Lung (tissue), 11 donors: ENCODE measurements at regions not wholly inside any gene's neighbourhood (a gene's known extent, or its start where the extent isn't known, plus 50 kb on each side); places are given as distances from the start of the nearest gene placed in this dataset.
"Not testable (repeated sequence)": the region's sequence is repeated elsewhere in the genome, so short reads cannot be mapped to it uniquely, and the experiment has no call there.

Source experiments
- ATAC-seq: fragments of 200-7000 bp; cut with Tn5 transposase; one replicate; pipeline ENCODE4 v1.9.1; 2020; ENCODE audit warnings: moderate number of reproducible peaks; ENCODE audit not compliant: insufficient read depth, low FRiP score
- DNase-seq, 3 donors: peaks; one replicate each; pipeline ENCODE4 v3.0.0-alpha.2; 2013 to 2017
- H3K27ac ChIP-seq, 2 donors: one replicate each; pipeline ENCODE4 v1.5.1; 2013; ENCODE audit warnings: mild to moderate bottlenecking in 2 of 2, moderate library complexity in 2 of 2, control low read depth in 1 of 2, inconsistent platforms in 1 of 2, low read depth in 1 of 2, low read length in 1 of 2
- H3K27me3 ChIP-seq, 3 donors: one replicate each; pipeline ENCODE4 v1.5.1; 2013; ENCODE audit warnings: low read length in 2 of 3; ENCODE audit not compliant: control insufficient read depth in 3 of 3, insufficient read depth in 3 of 3
- H3K36me3 ChIP-seq, 4 donors: one replicate each; pipeline ENCODE4 v1.5.1; 2013; ENCODE audit warnings: low read length in 4 of 4, mild to moderate bottlenecking in 1 of 4, moderate library complexity in 1 of 4; ENCODE audit not compliant: control insufficient read depth in 4 of 4, insufficient read depth in 4 of 4
- H3K4me1 ChIP-seq, 5 donors: one replicate each; pipeline ENCODE4 v1.5.1; 2013; ENCODE audit warnings: low read length in 5 of 5, mild to moderate bottlenecking in 2 of 5, moderate library complexity in 1 of 5; ENCODE audit not compliant: control insufficient read depth in 5 of 5, insufficient read depth in 5 of 5
- H3K4me3 ChIP-seq: one replicate; pipeline ENCODE4 v1.5.1; 2013; ENCODE audit warnings: mild to moderate bottlenecking, control low read depth, moderate library complexity
- H3K9ac ChIP-seq, 2 donors: one replicate each; pipeline ENCODE4 v1.5.1; 2013; ENCODE audit warnings: low read length in 2 of 2, control low read depth in 1 of 2; ENCODE audit not compliant: insufficient read depth in 1 of 2
- H3K9me3 ChIP-seq, 4 donors: one replicate each; pipeline ENCODE4 v1.5.1; 2013; ENCODE audit warnings: low read length in 3 of 4, mild to moderate bottlenecking in 1 of 4, moderate library complexity in 1 of 4; ENCODE audit not compliant: control insufficient read depth in 4 of 4, insufficient read depth in 3 of 4
- CTCF ChIP-seq: IDR thresholded peaks from 2 replicates; pipeline ENCODE4 v1.5.1; 2012; ENCODE audit warnings: mild to moderate bottlenecking; ENCODE audit errors: control extremely low read depth, extremely low read depth
- WGBS, 2 donors: extraction: QIAGEN DNeasy Blood & Tissue Kit; methylation state at CpG; one replicate each; pipeline ENCODE4 v1.1.7; 2013; 5-methylcytosine and 5-hydroxymethylcytosine counted together
- donor health status: control.
- donor health status: control.
- donor health status: Bipolar disorder and iron deficiency.
- donor health status: healthy.
- donor health status: DM: yes; HTN: yes; CAD: no.

GRCh38 chr4:13733817-13734216 lies 106.3 kb upstream of the BOD1L1 start:
- WGBS, 2 donors = 42 to 45% methylated on average over 1 of the region's 1 CpG
- H3K4me1 ChIP-seq = no peaks in the 10 kb centered on the region
- no peak overlapping the region for H3K4me3 ChIP-seq
- no peaks in the 10 kb centered on the region for H3K27me3 ChIP-seq
- ATAC-seq (no peak), DNase-seq (peak in 2 of 3 donors; percentile 3 to 8)
- no peaks in the 10 kb centered on the region for H3K9me3 ChIP-seq
- no peak for TF ChIP-seq CTCF
- H3K27ac ChIP-seq = no peak overlapping the region
- no peak overlapping the region for H3K9ac ChIP-seq
- H3K36me3 ChIP-seq = no peaks in the 10 kb centered on the region

- ATAC-seq (no peak), DNase-seq (no peak)
- no peaks in the 10 kb centered on the region for H3K36me3 ChIP-seq
- no peak for TF ChIP-seq CTCF
- H3K27ac ChIP-seq = no peak overlapping the region
- no peak overlapping the region for H3K9ac ChIP-seq
- no peaks in the 10 kb centered on the region for H3K27me3 ChIP-seq
- H3K4me1 ChIP-seq = no peaks in the 10 kb centered on the region
- H3K9me3 ChIP-seq = no peaks in the 10 kb centered on the region
- WGBS, 2 donors = 89 to 90% methylated on average over 2 of the region's 2 CpGs
- no peak overlapping the region for H3K4me3 ChIP-seq
Observed at GRCh38 chr4:13750594-13750993, 123.1 kb upstream of the BOD1L1 start.

- not testable (repeated sequence) for H3K9me3 ChIP-seq, ATAC-seq, H3K36me3 ChIP-seq, H3K27me3 ChIP-seq, H3K4me3 ChIP-seq, H3K9ac ChIP-seq, H3K27ac ChIP-seq, DNase-seq, H3K4me1 ChIP-seq
- 92 to 94% methylated on average over 13 to 25 of the region's 25 CpGs for WGBS, 2 donors
Observed at GRCh38 chr4:13761581-13761980, 134.1 kb upstream of the BOD1L1 start.

GRCh38 chr4:13762130-13762529 lies 134.6 kb upstream of the BOD1L1 start:
- 86 to 89% methylated on average over 2 of the region's 2 CpGs for WGBS, 2 donors
- H3K4me3 ChIP-seq = no peak overlapping the region

More at GRCh38 chr4:13762130-13762529, 134.6 kb upstream of the BOD1L1 start:
- Histone ChIP-seq H3K27me3 (no peaks in the 10 kb centered on the region), H3K9me3 (peaks cover 0 to 4% (median 3%) of the 10 kb centered on the region in 4 donors), H3K27ac (no peak overlapping the region), H3K9ac (no peak overlapping the region), H3K4me1 (no peaks in the 10 kb centered on the region), H3K36me3 (no peaks in the 10 kb centered on the region)
- TF ChIP-seq CTCF = no peak
- ATAC-seq = no peak
- no peak for DNase-seq
